GM10266 (cell line): ENCODE measurements at regions not wholly inside any gene's neighbourhood (a gene's known extent, or its start where the extent isn't known, plus 50 kb on each side); places are given as distances from the start of the nearest gene placed in this dataset.

Source experiments
- DNase-seq: peaks from one replicate; pipeline ENCODE4 v3.0.0; 2012; ENCODE audit errors: extremely low spot score
- CTCF ChIP-seq: IDR thresholded peaks from 2 replicates; pipeline ENCODE4 v1.5.1; 2012; ENCODE audit warnings: mild to moderate bottlenecking, low read depth; ENCODE audit not compliant: control insufficient read depth, insufficient read depth; ENCODE audit errors: missing control alignments

- no peak for TF ChIP-seq CTCF
- DNase-seq: peak; percentile 15
Measured at GRCh38 chr1:186738926-186739325, 58.7 kb upstream of the PTGS2 start.

GRCh38 chr1:186736971-186737685, 56.9 kb upstream of the PTGS2 start:
- no peak for TF ChIP-seq CTCF
- no peak for DNase-seq

- no peak for TF ChIP-seq CTCF
- DNase-seq: no peak
Measured at GRCh38 chr1:186735463-186735862, 55.2 kb upstream of the PTGS2 start.

GRCh38 chr1:186730951-186731729, 50.9 kb upstream of the PTGS2 start:
- DNase-seq: no peak
- TF ChIP-seq CTCF: no peak
